SK-N-SH (cell line): ENCODE measurements at regions not wholly inside any gene's neighbourhood (a gene's known extent, or its start where the extent isn't known, plus 50 kb on each side); places are given as distances from the start of the nearest gene placed in this dataset.

ENCODE experiments used
- CTCF ChIA-PET: fragments of 300-600, 350-600 bp; formaldehyde crosslinking; extraction: SDS; loops from one replicate; lab custom pipeline; 2021; lab: Yijun Ruan, JAX
- POLR2A ChIA-PET: fragments of 350-600 bp; sonication (Branson Sonifier 250); formaldehyde crosslinking; extraction: SDS; loops from one replicate; lab custom pipeline; 2020; ENCODE audit warnings: antibody characterized with exemption, inconsistent platforms; lab: Yijun Ruan, JAX
- DNase-seq: peaks from one replicate; pipeline ENCODE4 v3.0.0; 2012
- H2AFZ ChIP-seq: fragments of 200-600 bp; sonication (generic); 2 replicates; pipeline ENCODE4 v1.8.1; 2016; ENCODE audit warnings: antibody characterized with exemption, mild to moderate bottlenecking, low read depth
- H3F3A ChIP-seq: fragments of 200-600 bp; sonication (generic); replicated peaks from 2 replicates; pipeline ENCODE3; 2016; ENCODE audit warnings: antibody characterized with exemption, mild to moderate bottlenecking; ENCODE audit not compliant: insufficient read depth
- H3K27ac ChIP-seq, 2 experiments: fragments of 200-500 bp in 1 of 2; fragments of 200-600 bp in 1 of 2; sonication (Bioruptor generic) in 1 of 2; sonication (generic), shearing (Covaris generic) in 1 of 2; 2 replicates each; pipeline versions ENCODE4 v1.5.1 to v1.6.1; 2014 to 2016; ENCODE audit warnings: low read depth in 2 of 2, inconsistent platforms in 1 of 2, low read length in 1 of 2, mild to moderate bottlenecking in 1 of 2, mixed read lengths in 1 of 2
- H3K27me3 ChIP-seq: fragments of 200-600 bp; sonication (generic), shearing (Covaris generic); 2 replicates; pipeline ENCODE4 v1.6.1; 2016; ENCODE audit warnings: mixed run types; ENCODE audit not compliant: insufficient read depth
- H3K36me3 ChIP-seq, 2 experiments: fragments of 200-500 bp in 1 of 2; fragments of 200-600 bp in 1 of 2; sonication (Bioruptor generic) in 1 of 2; sonication (generic) in 1 of 2; replicated peaks in 1 of 2; 2 replicates each; pipeline versions ENCODE3 to v1.5.1; 2014 to 2016; ENCODE audit warnings: low read length in 1 of 2, mild to moderate bottlenecking in 1 of 2; ENCODE audit not compliant: insufficient read depth in 2 of 2, control insufficient read depth in 1 of 2
- H3K4me1 ChIP-seq, 2 experiments: fragments of 200-500 bp in 1 of 2; fragments of 200-600 bp in 1 of 2; sonication (Bioruptor generic) in 1 of 2; sonication (generic), shearing (Covaris generic) in 1 of 2; 2 replicates each; pipeline versions ENCODE4 v1.5.1 to v1.6.1; 2014 to 2016; ENCODE audit warnings: low read depth in 1 of 2, low read length in 1 of 2, mixed run types in 1 of 2; ENCODE audit not compliant: insufficient read depth in 2 of 2, control insufficient read depth in 1 of 2
- H3K4me2 ChIP-seq: fragments of 200-600 bp; sonication (generic), shearing (Covaris generic); 2 replicates; pipeline ENCODE4 v1.6.1; 2017; ENCODE audit warnings: mixed run types
- H3K4me3 ChIP-seq, 2 experiments: fragments of 200-500 bp in 1 of 2; fragments of 200-600 bp in 1 of 2; sonication (Bioruptor generic) in 1 of 2; sonication (generic), shearing (Covaris generic) in 1 of 2; 2 replicates each; pipeline versions ENCODE4 v1.5.1 to v1.8.1; 2014 to 2016; ENCODE audit warnings: low read depth in 2 of 2, inconsistent platforms in 1 of 2, low read length in 1 of 2, mild to moderate bottlenecking in 1 of 2, mixed read lengths in 1 of 2, moderate library complexity in 1 of 2
- H3K79me2 ChIP-seq: fragments of 200-600 bp; sonication (generic); 2 replicates; pipeline ENCODE4 v1.8.1; 2017; ENCODE audit warnings: mild to moderate bottlenecking; ENCODE audit not compliant: insufficient read depth
- H3K9ac ChIP-seq: fragments of 200-600 bp; sonication (generic); 2 replicates; pipeline ENCODE4 v1.6.1; 2017; ENCODE audit warnings: mixed run types
- H3K9me2 ChIP-seq: fragments of 200-600 bp; sonication (generic); 2 replicates; pipeline ENCODE4 v1.6.1; 2017; ENCODE audit warnings: mixed run types
- H3K9me3 ChIP-seq: fragments of 200-600 bp; sonication (generic); 2 replicates; pipeline ENCODE4 v1.6.1; 2017; ENCODE audit warnings: mixed run types, mild to moderate bottlenecking, moderate library complexity
- H4K20me1 ChIP-seq: fragments of 200-600 bp; sonication (generic); 2 replicates; pipeline ENCODE4 v1.6.1; 2017; ENCODE audit warnings: mild to moderate bottlenecking, mixed run types; ENCODE audit not compliant: insufficient read depth
- EZH2phosphoT487 ChIP-seq: fragments of 200-600 bp; sonication (generic); IDR thresholded peaks from 2 replicates; pipeline ENCODE4 v1.6.1; 2017; ENCODE audit warnings: low read depth, mixed run types, mild to moderate bottlenecking, antibody characterized with exemption, moderate library complexity, borderline replicate concordance
- FOSL2 ChIP-seq: IDR thresholded peaks from 2 replicates; pipeline ENCODE4 v1.4.0; 2012; ENCODE audit warnings: low read depth, mild to moderate bottlenecking, moderate library complexity, borderline replicate concordance
- FOXM1 ChIP-seq: IDR thresholded peaks from 2 replicates; pipeline ENCODE4 v1.4.0; 2012; ENCODE audit warnings: low read depth, mild to moderate bottlenecking
- IRF3 ChIP-seq: fragments of 150-350 bp; IDR thresholded peaks from 2 replicates; pipeline ENCODE4 v1.6.1; 2016; ENCODE audit warnings: mild to moderate bottlenecking, low read depth, low read length
- JUND ChIP-seq: IDR thresholded peaks from 2 replicates; pipeline ENCODE4 v1.4.0; 2012
- MEF2A ChIP-seq: IDR thresholded peaks from 2 replicates; pipeline ENCODE4 v1.4.0; 2012; ENCODE audit warnings: low read depth, borderline replicate concordance
- MXI1 ChIP-seq: IDR thresholded peaks from 2 replicates; pipeline ENCODE4 v1.6.1; 2012; ENCODE audit warnings: mild to moderate bottlenecking, low read depth, low read length, improper control_type of control experiment
- PBX3 ChIP-seq: IDR thresholded peaks from 2 replicates; pipeline ENCODE4; 2012
- RCOR1 ChIP-seq: fragments of 150-350 bp; IDR thresholded peaks from 2 replicates; pipeline ENCODE4 v1.6.1; 2017; ENCODE audit warnings: antibody characterized with exemption, low read length
- SIN3A ChIP-seq: IDR thresholded peaks from 2 replicates; pipeline ENCODE4 v1.6.1; 2012; ENCODE audit warnings: low read depth, mild to moderate bottlenecking, low read length, moderate library complexity, borderline replicate concordance
- TAF1 ChIP-seq: IDR thresholded peaks from 2 replicates; pipeline ENCODE4 v1.6.1; 2012; ENCODE audit warnings: low read depth, mild to moderate bottlenecking, low read length, moderate library complexity, borderline replicate concordance
- TCF12 ChIP-seq: IDR thresholded peaks from 2 replicates; pipeline ENCODE4 v1.4.0; 2012
- USF1 ChIP-seq: IDR thresholded peaks from 2 replicates; pipeline ENCODE4 v1.4.0; 2012; ENCODE audit warnings: low read depth, borderline replicate concordance
- USF2 ChIP-seq: fragments of 150-350 bp; IDR thresholded peaks from 2 replicates; pipeline ENCODE4 v1.6.1; 2017; ENCODE audit warnings: antibody characterized with exemption, low read length, low read depth, borderline replicate concordance
- YY1 ChIP-seq: IDR thresholded peaks from 2 replicates; pipeline ENCODE4 v1.4.0; 2012; ENCODE audit warnings: low read depth, mild to moderate bottlenecking
- ZBTB33 ChIP-seq: IDR thresholded peaks from 2 replicates; pipeline ENCODE4 v1.4.0; 2012; ENCODE audit warnings: low read depth, borderline replicate concordance
- WGBS: methylation state at CpG from one replicate; pipeline ENCODE4 v1.1.6; 2017; ENCODE audit warnings: low lambda C conversion rate; 5-methylcytosine and 5-hydroxymethylcytosine counted together

GRCh38 chr6:145475794-145476396, 259.4 kb downstream of the EPM2A start (continued):
- no peak for TF ChIP-seq MEF2A
- no peak for TF ChIP-seq TAF1
- no peak for TF ChIP-seq IRF3
- TF ChIP-seq SIN3A, result no peak
- TF ChIP-seq TCF12, result no peak
- TF ChIP-seq EZH2phosphoT487, result no peak
- TF ChIP-seq ZBTB33, result no peak
- TF ChIP-seq PBX3, result no peak

- H2AFZ ChIP-seq, result no peak overlapping the region
- H3K4me3 ChIP-seq, result no peak overlapping the region
- no peak for TF ChIP-seq TCF12
- TF ChIP-seq RCOR1, result no peak
- TF ChIP-seq MXI1, result no peak
- no peak for TF ChIP-seq JUND
- no peak for TF ChIP-seq FOSL2
- TF ChIP-seq SIN3A, result no peak
- TF ChIP-seq USF1, result no peak
- TF ChIP-seq YY1, result no peak
- no peak for TF ChIP-seq USF2
- TF ChIP-seq FOXM1, result no peak
- H3K79me2 ChIP-seq, result no peaks in the 10 kb centered on the region
- H3K9me2 ChIP-seq, result no peaks in the 10 kb centered on the region
- H3F3A ChIP-seq, result no peaks in the 10 kb centered on the region
- no peak overlapping the region for H3K27ac ChIP-seq
- H3K36me3 ChIP-seq, result no peaks in the 10 kb centered on the region
- no peak for DNase-seq
- ChIA-PET POLR2A (no interaction called here), CTCF (no interaction called here)
- H3K9ac ChIP-seq, result no peak overlapping the region
- H3K9me3 ChIP-seq, result peaks cover 8% of the 10 kb centered on the region; the same call in 1 of the 2 replicates
- H3K4me1 ChIP-seq, result no peaks in the 10 kb centered on the region
- no peak overlapping the region for H3K4me2 ChIP-seq
- 45% methylated on average over 1 of the region's 1 CpG for WGBS
- H4K20me1 ChIP-seq, result no peaks in the 10 kb centered on the region
- no peaks in the 10 kb centered on the region for H3K27me3 ChIP-seq
Measured at GRCh38 chr6:145480024-145480423, 255.3 kb downstream of the EPM2A start.
